Suprapubic skin (tissue), 4 donors: ENCODE measurements at regions not wholly inside any gene's neighbourhood (a gene's known extent, or its start where the extent isn't known, plus 50 kb on each side); places are given as distances from the start of the nearest gene placed in this dataset.

ENCODE experiments used
- CTCF ChIP-seq, 2 donors: fragments of 200-600 bp in 1 of 2; fragments of 450-650 bp in 1 of 2; sonication (generic) in 1 of 2; IDR thresholded peaks; one replicate each; pipeline ENCODE4 v1.5.1; 2016 to 2019; ENCODE audit warnings: antibody characterized with exemption in 2 of 2, mild to moderate bottlenecking in 1 of 2, moderate library complexity in 1 of 2
- POLR2A ChIP-seq, 2 donors: fragments of 450-650 bp; IDR thresholded peaks; one replicate each; pipeline ENCODE4 v1.6.1; 2017; ENCODE audit warnings: antibody characterized with exemption in 2 of 2, mild to moderate bottlenecking in 2 of 2, moderate library complexity in 2 of 2
- POLR2AphosphoS5 ChIP-seq, 3 donors: sonication (generic); formaldehyde crosslinking; IDR thresholded peaks; one replicate each; pipeline ENCODE4 v1.6.1; 2017; ENCODE audit warnings: antibody characterized with exemption in 3 of 3

- TF ChIP-seq CTCF (IDR thresholded peaks at IDR 0.05) = no peak
- TF ChIP-seq POLR2AphosphoS5 (IDR thresholded peaks at IDR 0.05) = no peak
- TF ChIP-seq POLR2A (IDR thresholded peaks at IDR 0.05) = no peak
Observed at GRCh38 chr18:60889442-60889841, 443.8 kb upstream of the CDH20 start.
